DOHH2 (cell line): ENCODE measurements at regions not wholly inside any gene's neighbourhood (a gene's known extent, or its start where the extent isn't known, plus 50 kb on each side); places are given as distances from the start of the nearest gene placed in this dataset.

ENCODE experiments used
- CTCF ChIP-seq: fragments of 200-600 bp; sonication (generic); IDR thresholded peaks from one replicate; pipeline ENCODE4 v1.5.1; 2014; ENCODE audit warnings: antibody characterized with exemption, mild to moderate bottlenecking, low read depth, low read length; ENCODE audit not compliant: poor library complexity, severe bottlenecking
- EZH2phosphoT487 ChIP-seq: fragments of 200-600 bp; sonication (generic); IDR thresholded peaks from 2 replicates; pipeline ENCODE4 v1.6.1; 2017; ENCODE audit warnings: borderline replicate concordance, mild to moderate bottlenecking, antibody characterized with exemption, low read length, moderate library complexity, mixed read lengths

- TF ChIP-seq CTCF (no peak), EZH2phosphoT487 (no peak)
Measured at GRCh38 chr10:62626817-62627216, 177.7 kb upstream of the ADO start.
